ENCODE measurements at regions not wholly inside any gene's neighbourhood (a gene's known extent, or its start where the extent isn't known, plus 50 kb on each side); places are given as distances from the start of the nearest gene placed in this dataset.
"Not testable (repeated sequence)": the region's sequence is repeated elsewhere in the genome, so short reads cannot be mapped to it uniquely, and the experiment has no call there.

GRCh38 chr16:17930280-17930679 is 406.3 kb downstream of the NPIPA8 start:
- H3K27me3 ChIP-seq (ENCODE audit: control insufficient read depth in 1 of 2, insufficient read depth in 2 of 2, low read length in 2 of 2) = no peaks in the 10 kb centered on the region

GRCh38 chr16:17926866-17927399 is 409.6 kb downstream of the NPIPA8 start:
- no peaks in the 10 kb centered on the region for H3K27me3 ChIP-seq (ENCODE audit: control insufficient read depth in 1 of 2, insufficient read depth in 2 of 2, low read length in 2 of 2)
- no peaks in the 10 kb centered on the region for H3K9me3 ChIP-seq (ENCODE audit: low read length)
- no peaks in the 10 kb centered on the region for H3K36me3 ChIP-seq (ENCODE audit: insufficient read depth, low read length)
- no peak overlapping the region for H3K4me3 ChIP-seq (ENCODE audit: low read depth in 1 of 2, low read length in 2 of 2)
- H3K27ac ChIP-seq (ENCODE audit: low read depth, low read length) = no peak overlapping the region
- no peak overlapping the region for H3K9ac ChIP-seq (ENCODE audit: low read length)
- no peaks in the 10 kb centered on the region for H3K4me1 ChIP-seq (ENCODE audit: insufficient read depth, low read length)

More at GRCh38 chr16:17930280-17930679, 406.3 kb downstream of the NPIPA8 start:
- H3K36me3 ChIP-seq (ENCODE audit: insufficient read depth, low read length) = no peaks in the 10 kb centered on the region
- H3K4me3 ChIP-seq (ENCODE audit: low read depth in 1 of 2, low read length in 2 of 2) = no peak overlapping the region
- no peaks in the 10 kb centered on the region for H3K4me1 ChIP-seq (ENCODE audit: insufficient read depth, low read length)
- no peak overlapping the region for H3K27ac ChIP-seq (ENCODE audit: low read depth, low read length)
- H3K9me3 ChIP-seq (ENCODE audit: low read length) = no peaks in the 10 kb centered on the region
- H3K9ac ChIP-seq (ENCODE audit: low read length) = no peak overlapping the region

- no peak overlapping the region for H3K4me3 ChIP-seq (ENCODE audit: low read depth in 1 of 2, low read length in 2 of 2)
- H3K27me3 ChIP-seq (ENCODE audit: control insufficient read depth in 1 of 2, insufficient read depth in 2 of 2, low read length in 2 of 2) = no peaks in the 10 kb centered on the region
- H3K9ac ChIP-seq (ENCODE audit: low read length) = no peak overlapping the region
Measured at GRCh38 chr16:17926461-17926860, 410.1 kb downstream of the NPIPA8 start.

GRCh38 chr16:17925761-17926160 is 410.8 kb downstream of the NPIPA8 start:
- Histone ChIP-seq H3K27me3 (ENCODE audit: control insufficient read depth in 1 of 2, insufficient read depth in 2 of 2, low read length in 2 of 2) (no peaks in the 10 kb centered on the region), H3K27ac (ENCODE audit: low read depth, low read length) (no peak overlapping the region), H3K9ac (ENCODE audit: low read length) (no peak overlapping the region), H3K9me3 (ENCODE audit: low read length) (no peaks in the 10 kb centered on the region), H3K4me3 (ENCODE audit: low read depth in 1 of 2, low read length in 2 of 2) (no peak overlapping the region), H3K4me1 (ENCODE audit: insufficient read depth, low read length) (no peaks in the 10 kb centered on the region), H3K36me3 (ENCODE audit: insufficient read depth, low read length) (no peaks in the 10 kb centered on the region)

More at GRCh38 chr16:17926461-17926860, 410.1 kb downstream of the NPIPA8 start:
- Histone ChIP-seq H3K36me3 (ENCODE audit: insufficient read depth, low read length) (no peaks in the 10 kb centered on the region), H3K9me3 (ENCODE audit: low read length) (no peaks in the 10 kb centered on the region), H3K27ac (ENCODE audit: low read depth, low read length) (no peak overlapping the region), H3K4me1 (ENCODE audit: insufficient read depth, low read length) (no peaks in the 10 kb centered on the region)

GRCh38 chr16:17921357-17921978 is 415.1 kb downstream of the NPIPA8 start:
- no peaks in the 10 kb centered on the region for H3K36me3 ChIP-seq (ENCODE audit: insufficient read depth, low read length)

GRCh38 chr16:17917316-17918019 is 419.1 kb downstream of the NPIPA8 start:
- H3K9ac ChIP-seq (ENCODE audit: low read length) = no peak overlapping the region
- no peaks in the 10 kb centered on the region for H3K27me3 ChIP-seq (ENCODE audit: control insufficient read depth in 1 of 2, insufficient read depth in 2 of 2, low read length in 2 of 2)
- H3K4me1 ChIP-seq (ENCODE audit: insufficient read depth, low read length) = no peaks in the 10 kb centered on the region
- H3K4me3 ChIP-seq (ENCODE audit: low read depth in 1 of 2, low read length in 2 of 2) = no peak overlapping the region
- H3K36me3 ChIP-seq (ENCODE audit: insufficient read depth, low read length) = no peaks in the 10 kb centered on the region
- H3K27ac ChIP-seq (ENCODE audit: low read depth, low read length) = no peak overlapping the region
- H3K9me3 ChIP-seq (ENCODE audit: low read length) = no peaks in the 10 kb centered on the region

More at GRCh38 chr16:17921357-17921978, 415.1 kb downstream of the NPIPA8 start:
- Histone ChIP-seq H3K9ac (ENCODE audit: low read length) (no peak overlapping the region), H3K27ac (ENCODE audit: low read depth, low read length) (no peak overlapping the region), H3K4me3 (ENCODE audit: low read depth in 1 of 2, low read length in 2 of 2) (no peak overlapping the region), H3K27me3 (ENCODE audit: control insufficient read depth in 1 of 2, insufficient read depth in 2 of 2, low read length in 2 of 2) (no peaks in the 10 kb centered on the region), H3K9me3 (ENCODE audit: low read length) (no peaks in the 10 kb centered on the region), H3K4me1 (ENCODE audit: insufficient read depth, low read length) (no peaks in the 10 kb centered on the region)

- H3K27ac ChIP-seq (ENCODE audit: low read depth, low read length) = no peak overlapping the region
- H3K9me3 ChIP-seq (ENCODE audit: low read length) = no peaks in the 10 kb centered on the region
- no peaks in the 10 kb centered on the region for H3K4me1 ChIP-seq (ENCODE audit: insufficient read depth, low read length)
- H3K27me3 ChIP-seq (ENCODE audit: control insufficient read depth in 1 of 2, insufficient read depth in 2 of 2, low read length in 2 of 2) = no peaks in the 10 kb centered on the region
- H3K36me3 ChIP-seq (ENCODE audit: insufficient read depth, low read length) = no peaks in the 10 kb centered on the region
- H3K9ac ChIP-seq (ENCODE audit: low read length) = no peak overlapping the region
- H3K4me3 ChIP-seq (ENCODE audit: low read depth in 1 of 2, low read length in 2 of 2) = no peak overlapping the region
Measured at GRCh38 chr16:17915791-17916190, 420.7 kb downstream of the NPIPA8 start.

GRCh38 chr16:17914168-17914567 is 422.4 kb downstream of the NPIPA8 start:
- Histone ChIP-seq H3K27ac (ENCODE audit: low read depth, low read length) (no peak overlapping the region), H3K4me1 (ENCODE audit: insufficient read depth, low read length) (no peaks in the 10 kb centered on the region), H3K36me3 (ENCODE audit: insufficient read depth, low read length) (no peaks in the 10 kb centered on the region), H3K9me3 (ENCODE audit: low read length) (no peaks in the 10 kb centered on the region), H3K27me3 (ENCODE audit: control insufficient read depth in 1 of 2, insufficient read depth in 2 of 2, low read length in 2 of 2) (no peaks in the 10 kb centered on the region), H3K4me3 (ENCODE audit: low read depth in 1 of 2, low read length in 2 of 2) (no peak overlapping the region), H3K9ac (ENCODE audit: low read length) (no peak overlapping the region)

- not testable (repeated sequence) for H3K4me3 ChIP-seq (ENCODE audit: low read depth in 1 of 2, low read length in 2 of 2); H3K36me3 ChIP-seq (ENCODE audit: insufficient read depth, low read length); H3K9me3 ChIP-seq (ENCODE audit: low read length); H3K4me1 ChIP-seq (ENCODE audit: insufficient read depth, low read length); H3K9ac ChIP-seq (ENCODE audit: low read length); H3K27me3 ChIP-seq (ENCODE audit: control insufficient read depth in 1 of 2, insufficient read depth in 2 of 2, low read length in 2 of 2); H3K27ac ChIP-seq (ENCODE audit: low read depth, low read length)
Measured at GRCh38 chr16:17911578-17911977, 425.0 kb downstream of the NPIPA8 start.

- H3K9me3 ChIP-seq (ENCODE audit: low read length); H3K4me3 ChIP-seq (ENCODE audit: low read depth in 1 of 2, low read length in 2 of 2); H3K27me3 ChIP-seq (ENCODE audit: control insufficient read depth in 1 of 2, insufficient read depth in 2 of 2, low read length in 2 of 2): not testable (repeated sequence)
Measured at GRCh38 chr16:17906626-17907025, 429.9 kb downstream of the NPIPA8 start.

GRCh38 chr16:17901309-17901708 is 430.5 kb upstream of the XYLT1 start:
- H3K27ac ChIP-seq (ENCODE audit: low read depth, low read length) = no peak overlapping the region
- no peaks in the 10 kb centered on the region for H3K9me3 ChIP-seq (ENCODE audit: low read length)
- H3K36me3 ChIP-seq (ENCODE audit: insufficient read depth, low read length) = no peaks in the 10 kb centered on the region
- no peak overlapping the region for H3K4me3 ChIP-seq (ENCODE audit: low read depth in 1 of 2, low read length in 2 of 2)
- H3K9ac ChIP-seq (ENCODE audit: low read length) = no peak overlapping the region
- H3K27me3 ChIP-seq (ENCODE audit: control insufficient read depth in 1 of 2, insufficient read depth in 2 of 2, low read length in 2 of 2) = no peaks in the 10 kb centered on the region
- H3K4me1 ChIP-seq (ENCODE audit: insufficient read depth, low read length) = no peaks in the 10 kb centered on the region

More at GRCh38 chr16:17906626-17907025, 429.9 kb downstream of the NPIPA8 start:
- not testable (repeated sequence) for H3K9ac ChIP-seq (ENCODE audit: low read length); H3K4me1 ChIP-seq (ENCODE audit: insufficient read depth, low read length); H3K27ac ChIP-seq (ENCODE audit: low read depth, low read length); H3K36me3 ChIP-seq (ENCODE audit: insufficient read depth, low read length)

Measured in muscle layer of colon (tissue), 2 donors.